Adipocyte (in vitro differentiated cells): ENCODE measurements at regions not wholly inside any gene's neighbourhood (a gene's known extent, or its start where the extent isn't known, plus 50 kb on each side); places are given as distances from the start of the nearest gene placed in this dataset.
A peak's percentile ranks its signal among the peaks of the same experiment; 100 is the strongest.
"Not testable (repeated sequence)": the region's sequence is repeated elsewhere in the genome, so short reads cannot be mapped to it uniquely, and the experiment has no call there.

Experiments used
- DNase-seq: peaks from one replicate; pipeline ENCODE4 v3.0.0-alpha.2; 2015; ENCODE audit warnings: low read depth
- H3K27me3 ChIP-seq: replicated peaks from 2 replicates; pipeline ENCODE4 v1.7.0; 2013; ENCODE audit warnings: mild to moderate bottlenecking, low read length, moderate library complexity; ENCODE audit not compliant: control insufficient read depth, insufficient read depth
- H3K36me3 ChIP-seq: 2 replicates; pipeline ENCODE4 v1.7.0; 2013; ENCODE audit warnings: low read length, mild to moderate bottlenecking, moderate library complexity; ENCODE audit not compliant: control insufficient read depth, insufficient read depth, severe bottlenecking
- H3K4me1 ChIP-seq: 2 replicates; pipeline ENCODE4 v1.7.0; 2013; ENCODE audit warnings: mild to moderate bottlenecking, low read length, moderate library complexity; ENCODE audit not compliant: control insufficient read depth, insufficient read depth
- H3K4me3 ChIP-seq: 2 replicates; pipeline ENCODE4 v1.7.0; 2013; ENCODE audit warnings: mild to moderate bottlenecking, low read length, moderate library complexity
- H3K9ac ChIP-seq: 2 replicates; pipeline ENCODE4 v1.7.0; 2013; ENCODE audit warnings: mild to moderate bottlenecking, low read length, moderate library complexity
- H3K9me3 ChIP-seq: 2 replicates; pipeline ENCODE4 v1.7.0; 2013; ENCODE audit warnings: mild to moderate bottlenecking, low read length, moderate library complexity; ENCODE audit not compliant: control insufficient read depth

DNA sequence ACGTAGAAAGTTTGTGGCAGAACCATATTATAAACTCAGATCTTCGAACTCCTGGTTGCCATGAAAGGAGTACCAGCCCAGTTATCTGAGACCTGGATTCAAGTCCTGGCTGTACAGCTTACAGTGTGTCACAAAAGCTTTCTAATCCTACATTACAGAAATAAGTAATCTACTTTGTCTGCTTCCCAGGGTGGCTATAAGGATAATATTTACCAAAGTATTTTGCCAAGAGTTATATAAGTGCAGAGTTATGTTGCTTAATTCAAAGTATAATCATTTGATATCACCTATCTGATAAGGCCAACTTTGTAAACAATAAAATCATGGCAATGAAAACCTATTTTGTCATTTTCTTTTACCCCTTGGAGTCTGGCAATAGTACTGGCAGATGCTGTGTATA, 381.6 kb downstream of the NDFIP2 start:
- no peaks in the 10 kb centered on the region for H3K4me1 ChIP-seq
- no peak overlapping the region for H3K9ac ChIP-seq
- no peaks in the 10 kb centered on the region for H3K36me3 ChIP-seq
- H3K4me3 ChIP-seq, result no peak overlapping the region
- H3K27me3 ChIP-seq, result no peaks in the 10 kb centered on the region
- H3K9me3 ChIP-seq, result no peaks in the 10 kb centered on the region
- DNase-seq, result no peak

DNA sequence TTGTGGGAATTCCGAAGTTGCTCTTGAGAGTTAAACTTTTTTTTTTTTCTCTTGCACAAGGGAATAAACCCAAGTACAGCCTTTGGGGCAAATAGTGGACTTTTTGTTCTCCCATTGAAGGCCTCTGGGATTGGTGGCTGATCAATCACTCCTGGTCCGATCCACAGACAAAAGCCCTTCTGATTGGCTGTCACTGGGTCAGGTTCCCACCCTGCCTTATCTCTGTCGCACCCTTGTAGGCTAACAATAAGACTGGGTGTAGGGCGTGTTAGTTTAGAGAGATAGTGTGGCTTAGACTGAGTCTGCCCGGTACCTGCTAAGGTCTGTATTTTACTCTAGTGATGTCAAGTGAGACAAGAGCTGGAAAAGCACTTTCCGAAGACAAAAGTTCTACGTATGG, 380.8 kb downstream of the NDFIP2 start:
- no peaks in the 10 kb centered on the region for H3K9me3 ChIP-seq
- H3K27me3 ChIP-seq, result no peaks in the 10 kb centered on the region
- H3K4me1 ChIP-seq, result no peaks in the 10 kb centered on the region
- H3K4me3 ChIP-seq, result no peak overlapping the region
- no peak for DNase-seq
- no peaks in the 10 kb centered on the region for H3K36me3 ChIP-seq
- H3K9ac ChIP-seq, result no peak overlapping the region

DNA sequence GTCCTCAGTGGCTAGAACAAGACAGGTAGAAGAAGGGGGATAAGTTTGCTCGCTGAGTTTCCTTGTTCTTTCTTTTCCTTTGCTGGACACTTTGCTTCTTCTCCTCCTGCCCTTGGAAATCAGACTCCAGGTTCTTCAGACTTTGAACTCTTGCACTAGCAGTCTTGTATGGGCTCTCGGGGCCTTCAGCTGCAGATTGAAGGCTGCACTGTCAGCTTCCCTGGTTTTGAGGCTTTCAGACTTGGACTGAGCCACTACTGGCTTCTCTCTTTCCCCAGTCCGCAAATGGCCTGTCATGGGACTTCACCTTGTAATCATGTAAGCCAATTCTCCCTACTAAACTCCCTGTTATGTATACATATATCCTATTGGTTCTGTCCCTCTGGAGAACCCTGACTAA, 379.8 kb downstream of the NDFIP2 start:
- H3K4me3 ChIP-seq, result no peak overlapping the region
- H3K27me3 ChIP-seq, result no peaks in the 10 kb centered on the region
- no peak for DNase-seq
- no peaks in the 10 kb centered on the region for H3K36me3 ChIP-seq
- no peaks in the 10 kb centered on the region for H3K9me3 ChIP-seq
- no peak overlapping the region for H3K9ac ChIP-seq
- no peaks in the 10 kb centered on the region for H3K4me1 ChIP-seq

DNA sequence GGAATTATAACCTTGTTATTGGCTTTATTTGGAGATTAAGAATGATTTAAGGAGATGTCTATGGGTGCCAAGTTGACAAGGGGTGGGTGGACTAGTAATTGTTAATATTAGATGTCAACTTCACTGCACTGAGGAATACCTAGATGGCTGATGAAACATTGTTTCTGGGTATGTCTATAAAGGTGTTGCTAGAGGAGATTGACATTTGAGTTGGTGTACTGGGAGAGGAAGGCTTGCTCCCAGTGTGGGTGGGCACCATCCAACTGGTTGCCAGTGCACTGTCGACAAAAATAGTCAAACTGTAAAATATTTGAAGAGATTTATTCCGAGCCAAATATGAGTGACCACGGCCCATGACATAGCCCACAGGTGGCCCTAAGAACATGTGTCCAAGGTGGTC, 378.8 kb downstream of the NDFIP2 start:
- Histone ChIP-seq H3K27me3 (no peaks in the 10 kb centered on the region), H3K36me3 (no peaks in the 10 kb centered on the region), H3K9me3 (no peaks in the 10 kb centered on the region), H3K9ac (no peak overlapping the region), H3K4me1 (no peaks in the 10 kb centered on the region), H3K4me3 (no peak overlapping the region)
- DNase-seq, result no peak

DNA sequence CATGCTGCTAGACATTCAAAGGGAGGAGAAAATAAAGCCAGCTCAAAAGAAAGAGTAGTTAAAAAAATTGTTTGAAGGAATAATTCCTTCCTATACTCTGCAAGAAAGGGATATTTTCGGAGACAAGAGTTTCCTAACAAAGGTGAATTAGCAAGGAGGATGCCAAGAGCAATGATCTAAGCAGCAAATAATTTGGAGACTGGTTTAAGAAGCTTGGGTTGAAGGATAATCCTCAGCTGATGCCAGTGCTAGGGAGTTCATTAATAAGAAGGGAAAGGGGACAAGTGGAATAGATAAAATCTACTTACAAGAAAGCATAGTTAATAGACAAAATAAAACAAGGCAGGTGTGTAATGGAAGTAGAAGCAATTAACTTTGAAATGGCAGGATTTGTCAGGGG, 372.3 kb downstream of the NDFIP2 start:
- Histone ChIP-seq H3K4me1 (peaks cover 8% of the 10 kb centered on the region), H3K4me3 (no peak overlapping the region), H3K9ac (no peak overlapping the region), H3K36me3 (no peaks in the 10 kb centered on the region), H3K9me3 (no peaks in the 10 kb centered on the region), H3K27me3 (no peaks in the 10 kb centered on the region)
- no peak for DNase-seq

DNA sequence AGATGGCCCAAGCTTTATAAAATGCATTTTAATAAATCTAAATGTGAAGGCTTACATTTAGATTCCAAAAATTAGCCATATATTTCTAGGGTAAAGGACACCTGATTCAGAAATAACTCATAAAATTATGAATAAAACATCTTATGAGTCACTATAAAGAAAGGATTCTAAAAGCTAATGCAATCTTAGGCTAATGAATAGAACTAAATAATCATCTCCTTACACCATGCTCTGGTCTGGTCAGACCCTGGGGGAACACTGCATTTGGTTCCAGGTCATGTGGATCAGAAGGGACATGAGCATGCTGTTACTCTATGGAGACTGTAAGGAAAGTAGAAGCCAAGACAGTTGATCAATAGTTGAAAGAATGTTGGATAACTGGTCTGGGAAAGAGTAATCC, 370.4 kb downstream of the NDFIP2 start:
- Histone ChIP-seq H3K9me3 (no peaks in the 10 kb centered on the region), H3K9ac (no peak overlapping the region), H3K4me3 (no peak overlapping the region), H3K4me1 (peaks cover 13% of the 10 kb centered on the region), H3K36me3 (no peaks in the 10 kb centered on the region), H3K27me3 (no peaks in the 10 kb centered on the region)
- DNase-seq, result no peak

DNA sequence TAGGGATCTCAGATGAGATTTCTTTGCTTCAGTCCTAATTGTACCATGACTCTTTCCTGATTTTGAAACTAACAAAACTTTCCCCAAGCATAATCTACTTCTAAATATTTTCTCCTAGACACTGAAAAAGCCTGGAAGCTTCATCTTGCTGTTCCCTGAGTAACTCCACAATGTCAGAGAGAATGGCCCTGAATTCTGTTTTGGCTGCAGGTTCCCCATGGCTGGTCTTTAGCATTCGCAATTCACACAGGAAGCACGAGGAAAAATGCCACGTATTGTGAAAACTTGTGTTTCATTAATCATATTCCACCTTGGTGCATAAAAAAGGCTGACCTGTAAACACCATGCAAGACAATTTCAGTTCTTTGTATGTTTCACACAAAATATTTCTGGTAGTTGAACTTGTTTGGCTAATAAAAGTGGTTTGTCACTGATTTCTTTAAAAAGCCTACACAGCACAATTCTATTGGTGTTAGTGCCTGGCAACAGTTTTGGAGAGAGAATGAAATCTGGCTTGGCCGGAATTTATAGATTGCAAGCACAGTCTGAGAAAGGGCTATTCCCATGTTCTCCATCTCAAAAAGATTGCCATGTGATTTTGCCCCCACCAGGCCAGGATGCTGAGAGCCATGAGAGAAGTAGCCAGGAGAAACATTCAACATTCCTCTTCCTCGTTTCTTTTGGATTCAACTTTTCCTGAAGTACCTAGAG, 367.1 kb downstream of the NDFIP2 start:
- Histone ChIP-seq H3K4me1 (peaks cover 13% of the 10 kb centered on the region), H3K9me3 (no peaks in the 10 kb centered on the region), H3K9ac (no peak overlapping the region), H3K4me3 (no peak overlapping the region), H3K36me3 (no peaks in the 10 kb centered on the region), H3K27me3 (no peaks in the 10 kb centered on the region)
- DNase-seq, result no peak

DNA sequence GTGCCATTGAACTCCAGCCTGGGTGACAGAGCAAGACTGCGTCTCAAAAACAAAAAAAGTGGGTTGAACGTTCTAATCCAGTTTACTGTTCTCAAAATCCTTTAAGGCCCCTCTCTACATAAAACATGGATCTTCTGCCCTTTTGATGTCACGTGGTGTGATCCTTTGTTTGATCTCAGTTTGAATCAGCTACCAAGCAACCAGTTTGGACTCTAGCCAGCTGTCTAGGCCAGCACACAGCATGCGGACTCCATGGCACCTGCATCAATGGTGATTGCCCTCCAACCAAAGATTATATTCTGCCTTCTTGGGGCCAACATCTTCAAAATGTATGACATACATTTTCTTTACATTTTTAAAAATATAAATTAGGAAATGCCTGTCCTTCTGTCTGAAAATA, 365.4 kb downstream of the NDFIP2 start:
- H3K4me1 ChIP-seq, result peaks cover 12% of the 10 kb centered on the region
- no peak overlapping the region for H3K9ac ChIP-seq
- H3K36me3 ChIP-seq, result no peaks in the 10 kb centered on the region
- no peak for DNase-seq
- no peak overlapping the region for H3K4me3 ChIP-seq
- H3K9me3 ChIP-seq, result no peaks in the 10 kb centered on the region
- no peaks in the 10 kb centered on the region for H3K27me3 ChIP-seq

DNA sequence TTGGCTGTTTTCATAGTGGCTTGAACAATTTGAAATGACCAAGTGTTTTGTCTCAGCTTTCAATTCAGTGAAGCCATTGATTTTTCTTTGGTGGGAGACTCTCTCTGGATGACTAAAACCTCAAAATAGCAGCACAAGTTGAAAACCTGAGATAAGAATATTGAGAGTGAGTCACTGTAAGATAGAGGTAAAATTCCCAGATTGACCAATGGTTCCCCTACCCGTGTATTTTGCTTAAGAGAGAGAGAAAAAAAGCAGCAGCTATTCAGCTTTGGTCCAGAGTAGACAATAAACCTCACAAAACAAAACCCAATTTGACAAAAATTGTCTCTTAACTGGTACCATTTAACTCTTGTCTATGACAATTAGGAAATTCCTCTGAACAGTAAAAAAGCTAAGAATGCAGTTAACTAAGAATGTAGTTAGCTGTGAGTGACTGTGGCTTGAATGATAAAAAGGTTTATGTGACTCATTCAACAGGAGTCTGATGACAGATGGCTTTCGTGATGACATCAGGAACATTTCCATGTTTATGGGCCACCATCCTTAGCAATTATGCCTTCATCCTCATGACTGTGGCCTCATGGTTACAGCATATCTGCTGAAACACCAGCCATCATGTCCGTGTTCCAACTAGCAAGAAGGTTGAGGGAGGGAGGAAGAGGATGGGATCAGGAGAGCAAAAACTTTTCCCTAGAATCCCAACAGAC, 356.9 kb downstream of the NDFIP2 start:
- no peaks in the 10 kb centered on the region for H3K4me1 ChIP-seq
- H3K27me3 ChIP-seq, result no peaks in the 10 kb centered on the region
- H3K9ac ChIP-seq, result no peak overlapping the region
- no peak for DNase-seq
- no peaks in the 10 kb centered on the region for H3K9me3 ChIP-seq
- H3K36me3 ChIP-seq, result no peaks in the 10 kb centered on the region
- no peak overlapping the region for H3K4me3 ChIP-seq

DNA sequence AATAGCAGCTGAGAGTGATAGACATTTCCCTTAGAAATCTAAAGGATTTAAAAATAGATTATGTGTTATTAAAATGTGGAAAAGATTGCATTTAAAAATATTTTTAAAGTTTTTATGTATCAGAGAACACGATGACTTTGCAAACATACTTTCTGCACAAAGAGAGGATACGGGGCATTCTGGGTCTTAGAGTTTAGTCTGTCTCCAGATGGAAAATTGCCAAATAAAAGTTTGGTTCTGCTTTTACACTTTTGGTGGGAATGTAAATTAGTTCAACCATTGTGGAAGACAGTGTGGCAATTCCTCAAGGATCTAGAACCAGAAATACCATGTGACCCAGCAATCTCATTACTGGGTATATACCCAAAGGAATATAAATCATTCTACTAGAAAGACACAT, 355.2 kb downstream of the NDFIP2 start:
- not testable (repeated sequence) for H3K9ac ChIP-seq, H3K9me3 ChIP-seq, H3K36me3 ChIP-seq, H3K4me3 ChIP-seq, H3K27me3 ChIP-seq, H3K4me1 ChIP-seq, DNase-seq

DNA sequence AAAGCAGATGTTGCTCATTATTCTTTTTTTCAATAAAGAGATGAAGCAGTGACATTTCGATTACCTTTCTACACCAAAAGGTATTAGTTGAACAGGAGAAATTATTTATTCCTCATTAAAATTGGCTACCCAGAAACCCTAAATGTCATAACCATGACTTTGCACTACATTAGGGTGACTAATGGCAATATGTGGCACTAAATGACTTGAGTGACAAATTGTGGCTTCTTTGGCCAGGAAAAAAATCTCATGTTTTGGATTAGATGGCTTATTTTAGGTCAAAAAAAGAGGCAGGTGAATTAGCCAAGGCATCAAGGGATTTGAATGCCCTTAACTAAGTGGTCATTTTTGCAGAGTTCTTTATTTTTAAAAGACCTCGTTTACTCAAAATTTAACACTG, 353.9 kb downstream of the NDFIP2 start:
- no peaks in the 10 kb centered on the region for H3K36me3 ChIP-seq
- DNase-seq, result no peak
- H3K27me3 ChIP-seq, result no peaks in the 10 kb centered on the region
- no peaks in the 10 kb centered on the region for H3K4me1 ChIP-seq
- no peak overlapping the region for H3K4me3 ChIP-seq
- H3K9ac ChIP-seq, result no peak overlapping the region
- no peaks in the 10 kb centered on the region for H3K9me3 ChIP-seq

DNA sequence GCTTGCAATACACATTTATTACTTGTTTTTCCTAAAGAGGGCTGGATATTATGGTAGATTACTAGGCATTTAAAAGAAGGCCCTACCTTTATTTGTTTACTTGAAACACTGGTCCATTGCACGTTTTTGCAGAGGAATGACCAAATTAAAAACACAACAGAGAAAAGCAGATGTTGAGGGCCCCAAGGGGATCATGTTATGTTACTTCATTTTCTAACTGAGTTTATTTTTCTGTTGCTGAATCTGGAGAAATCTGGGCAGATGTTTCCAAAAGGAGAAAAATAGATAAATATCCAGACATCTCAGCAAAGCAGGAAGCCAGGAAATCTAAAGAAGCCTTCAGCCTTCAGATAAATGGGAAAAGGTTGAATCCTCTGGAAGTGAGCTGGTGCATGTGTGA, 353.0 kb downstream of the NDFIP2 start:
- H3K9me3 ChIP-seq, result no peaks in the 10 kb centered on the region
- no peaks in the 10 kb centered on the region for H3K27me3 ChIP-seq
- H3K9ac ChIP-seq, result no peak overlapping the region
- no peaks in the 10 kb centered on the region for H3K4me1 ChIP-seq
- DNase-seq, result peak; percentile 15
- H3K4me3 ChIP-seq, result no peak overlapping the region
- no peaks in the 10 kb centered on the region for H3K36me3 ChIP-seq
